Osteocyte (in vitro differentiated cells): ENCODE measurements at regions not wholly inside any gene's neighbourhood (a gene's known extent, or its start where the extent isn't known, plus 50 kb on each side); places are given as distances from the start of the nearest gene placed in this dataset.

Source experiments
- DNase-seq: peaks from one replicate; pipeline ENCODE4 v3.0.0; 2021; ENCODE audit warnings: mixed read lengths; ENCODE audit not compliant: unreplicated experiment; ENCODE audit errors: extremely low spot score
- H3K27ac Mint-ChIP-seq: one replicate; pipeline ENCODE4 v1.8.0; 2021; ENCODE audit warnings: mild to moderate bottlenecking, mixed read lengths; ENCODE audit not compliant: unreplicated experiment
- H3K27me3 Mint-ChIP-seq: one replicate; pipeline ENCODE4 v1.8.0; 2021; ENCODE audit warnings: mixed read lengths; ENCODE audit not compliant: unreplicated experiment
- H3K36me3 Mint-ChIP-seq: one replicate; pipeline ENCODE4 v1.8.0; 2021; ENCODE audit warnings: mixed read lengths; ENCODE audit not compliant: unreplicated experiment
- H3K4me1 Mint-ChIP-seq: one replicate; pipeline ENCODE4 v1.8.0; 2021; ENCODE audit warnings: mixed read lengths; ENCODE audit not compliant: unreplicated experiment
- H3K4me3 Mint-ChIP-seq: one replicate; pipeline ENCODE4 v1.8.0; 2021; ENCODE audit warnings: mild to moderate bottlenecking, moderate library complexity, mixed read lengths; ENCODE audit not compliant: unreplicated experiment
- H3K9me3 Mint-ChIP-seq: one replicate; pipeline ENCODE4 v1.8.0; 2021; ENCODE audit warnings: mixed read lengths; ENCODE audit not compliant: unreplicated experiment
- TF ChIP-seq, protein P1 (sequence below): fragments of 200-600 bp; sonication (generic); IDR thresholded peaks from 2 replicates; pipeline ENCODE4 v1.5.0; 2021; ENCODE audit warnings: antibody characterized with exemption, mild to moderate bottlenecking, moderate library complexity

DNA sequence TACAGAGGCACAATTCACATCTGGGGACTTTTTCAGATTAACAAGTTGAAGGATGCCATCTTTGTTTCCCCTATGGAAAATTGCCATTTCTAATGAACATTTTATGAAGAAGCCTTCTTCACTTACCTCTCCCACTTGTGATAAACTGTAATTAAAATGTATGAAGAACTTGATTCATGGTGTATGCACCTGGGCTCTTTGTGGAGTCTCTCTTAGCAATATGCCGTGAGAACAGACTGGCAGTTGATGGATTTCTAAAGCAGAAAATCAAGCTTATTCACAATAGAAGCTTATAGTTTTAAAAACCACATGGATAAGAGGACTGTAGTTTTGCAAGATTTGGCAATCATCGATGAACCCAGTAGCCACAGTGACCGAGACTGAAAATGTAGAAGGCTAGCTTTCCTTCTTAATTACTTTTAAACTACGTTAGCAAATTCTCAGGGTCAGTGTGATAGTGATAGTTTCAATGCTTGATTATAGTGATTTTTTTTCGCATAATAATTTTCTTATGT, 270.6 kb downstream of the PRL start:
- Mint-ChIP-seq H3K9me3 (peaks cover 9% of the 10 kb centered on the region), H3K36me3 (no peaks in the 10 kb centered on the region), H3K4me3 (no peak overlapping the region), H3K4me1 (peaks cover 22% of the 10 kb centered on the region), H3K27me3 (no peaks in the 10 kb centered on the region), H3K27ac (no peak overlapping the region)
- DNase-seq = no peak
- TF ChIP-seq, protein P1, sequence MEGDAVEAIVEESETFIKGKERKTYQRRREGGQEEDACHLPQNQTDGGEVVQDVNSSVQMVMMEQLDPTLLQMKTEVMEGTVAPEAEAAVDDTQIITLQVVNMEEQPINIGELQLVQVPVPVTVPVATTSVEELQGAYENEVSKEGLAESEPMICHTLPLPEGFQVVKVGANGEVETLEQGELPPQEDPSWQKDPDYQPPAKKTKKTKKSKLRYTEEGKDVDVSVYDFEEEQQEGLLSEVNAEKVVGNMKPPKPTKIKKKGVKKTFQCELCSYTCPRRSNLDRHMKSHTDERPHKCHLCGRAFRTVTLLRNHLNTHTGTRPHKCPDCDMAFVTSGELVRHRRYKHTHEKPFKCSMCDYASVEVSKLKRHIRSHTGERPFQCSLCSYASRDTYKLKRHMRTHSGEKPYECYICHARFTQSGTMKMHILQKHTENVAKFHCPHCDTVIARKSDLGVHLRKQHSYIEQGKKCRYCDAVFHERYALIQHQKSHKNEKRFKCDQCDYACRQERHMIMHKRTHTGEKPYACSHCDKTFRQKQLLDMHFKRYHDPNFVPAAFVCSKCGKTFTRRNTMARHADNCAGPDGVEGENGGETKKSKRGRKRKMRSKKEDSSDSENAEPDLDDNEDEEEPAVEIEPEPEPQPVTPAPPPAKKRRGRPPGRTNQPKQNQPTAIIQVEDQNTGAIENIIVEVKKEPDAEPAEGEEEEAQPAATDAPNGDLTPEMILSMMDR = no peak

DNA sequence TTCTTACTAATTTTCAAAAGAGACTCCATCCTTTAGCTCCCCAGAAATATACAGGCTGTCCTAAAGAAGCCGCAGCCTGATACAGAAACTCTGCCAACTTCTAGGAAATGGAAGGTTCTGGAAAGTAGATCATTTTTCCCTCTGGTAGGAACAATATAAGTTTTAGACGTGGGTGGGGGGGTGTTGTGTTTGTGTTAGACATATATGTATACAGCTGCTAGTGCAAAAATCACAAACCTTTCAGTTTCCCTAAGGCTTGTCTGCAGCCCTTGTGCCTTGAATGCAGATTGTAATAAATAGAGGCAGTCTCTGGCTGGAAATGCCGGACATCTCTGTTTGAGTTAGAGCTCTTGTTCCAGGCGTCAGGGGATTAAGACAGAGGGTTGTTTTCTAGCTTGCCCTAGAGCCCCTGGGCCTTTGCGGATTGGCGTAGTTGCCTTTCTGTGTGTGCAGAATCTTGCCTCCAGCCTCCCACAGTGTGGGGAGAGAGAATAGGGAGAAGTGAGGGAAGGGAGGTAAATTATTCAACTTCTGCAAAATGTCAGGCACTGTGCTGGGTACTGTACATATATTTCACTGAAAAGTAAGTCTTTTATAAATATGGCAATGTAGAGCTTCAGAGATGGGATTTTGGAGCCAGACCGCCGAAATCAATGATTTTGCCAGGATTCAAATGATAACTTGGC, 269.7 kb downstream of the PRL start:
- no peak overlapping the region for H3K27ac Mint-ChIP-seq
- DNase-seq = no peak
- no peaks in the 10 kb centered on the region for H3K27me3 Mint-ChIP-seq
- H3K36me3 Mint-ChIP-seq = no peaks in the 10 kb centered on the region
- peaks cover 5% of the 10 kb centered on the region for H3K9me3 Mint-ChIP-seq
- peaks cover 22% of the 10 kb centered on the region for H3K4me1 Mint-ChIP-seq
- TF ChIP-seq, protein P1 = no peak
- H3K4me3 Mint-ChIP-seq = no peak overlapping the region

DNA sequence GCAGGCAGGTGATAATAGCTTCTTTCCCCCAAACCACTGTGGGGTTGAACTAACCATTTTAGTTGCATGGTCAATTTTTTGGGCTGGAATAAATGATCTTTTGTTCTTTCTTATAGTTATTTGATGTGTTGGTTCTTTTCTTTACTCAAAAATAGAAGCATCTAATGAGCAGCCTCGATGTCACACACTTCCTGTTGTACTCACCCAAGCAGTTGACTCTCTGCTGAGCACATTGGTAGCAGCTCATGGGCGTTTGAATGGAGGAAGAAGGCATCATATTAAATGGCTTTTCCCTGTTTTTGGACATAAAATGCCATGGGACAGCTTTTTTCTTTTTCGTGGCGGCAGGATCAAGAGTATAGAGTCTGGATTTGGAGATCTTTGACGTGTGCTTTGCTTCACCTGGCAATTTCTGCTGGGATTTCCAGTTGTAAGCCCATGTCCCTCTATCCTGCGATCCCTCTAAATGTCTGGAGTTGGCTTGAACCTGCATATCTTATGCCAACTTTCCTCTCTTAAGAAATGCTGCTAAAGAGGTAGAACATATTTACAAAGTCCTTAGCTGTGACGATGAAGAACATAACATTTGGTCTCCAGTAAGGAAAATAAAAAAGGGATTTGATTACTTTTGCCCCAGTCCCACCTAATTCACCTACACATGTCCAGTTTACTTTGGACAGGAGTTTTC, 268.3 kb downstream of the PRL start:
- Mint-ChIP-seq H3K27me3 (no peaks in the 10 kb centered on the region), H3K4me1 (peaks cover 22% of the 10 kb centered on the region), H3K36me3 (no peaks in the 10 kb centered on the region), H3K9me3 (no peaks in the 10 kb centered on the region), H3K27ac (no peak overlapping the region), H3K4me3 (no peak overlapping the region)
- TF ChIP-seq, protein P1 = no peak
- DNase-seq = no peak

DNA sequence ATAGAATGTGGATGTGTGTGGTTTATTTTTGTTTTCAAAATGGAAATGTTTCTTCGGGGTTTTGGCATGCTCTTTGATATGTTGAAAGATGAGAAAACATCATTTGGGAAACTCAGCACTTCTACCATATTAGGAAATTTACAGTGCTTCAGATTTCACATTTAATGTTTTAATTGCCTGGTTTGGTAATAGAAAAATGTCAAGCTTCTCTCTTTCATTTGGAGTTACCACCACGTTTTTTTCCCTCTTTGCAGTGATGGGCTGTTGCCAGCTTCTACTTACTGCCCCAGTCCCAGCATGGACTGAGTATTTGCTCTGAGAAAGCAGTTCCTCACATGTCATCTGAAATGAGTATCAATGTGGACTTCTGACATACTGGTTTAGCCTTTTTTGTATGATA, 267.7 kb downstream of the PRL start:
- Mint-ChIP-seq H3K4me1 (peaks cover 18% of the 10 kb centered on the region), H3K9me3 (no peaks in the 10 kb centered on the region), H3K27me3 (no peaks in the 10 kb centered on the region), H3K4me3 (no peak overlapping the region), H3K27ac (no peak overlapping the region), H3K36me3 (no peaks in the 10 kb centered on the region)
- TF ChIP-seq, protein P1 = no peak
- no peak for DNase-seq
